ENCODE measurements at regions not wholly inside any gene's neighbourhood (a gene's known extent, or its start where the extent isn't known, plus 50 kb on each side); places are given as distances from the start of the nearest gene placed in this dataset.

- FAIRE-seq, result no peak
- no peaks in the 10 kb centered on the region for H3K36me3 ChIP-seq (ENCODE audit: insufficient read depth, low read length)
- DNase-seq (ENCODE audit: low read depth), result no peak
- TF ChIP-seq CTCF (IDR thresholded peaks at IDR 0.05; ENCODE audit: insufficient read depth, low read depth, low read length) (no peak), EZH2 (IDR thresholded peaks at IDR 0.05; ENCODE audit: insufficient read depth, low read length) (no peak)
- H2AFZ ChIP-seq (ENCODE audit: low read depth, low read length), result no peak overlapping the region
- H3K4me2 ChIP-seq (ENCODE audit: low read length), result no peak overlapping the region
- no peaks in the 10 kb centered on the region for H3K79me2 ChIP-seq (ENCODE audit: insufficient read depth, low read length)
- no peaks in the 10 kb centered on the region for H3K36me3 Mint-ChIP-seq (ENCODE audit: low read depth, unreplicated experiment)
- H3K9me3 ChIP-seq (ENCODE audit: insufficient read depth, low read depth, low read length), result no peaks in the 10 kb centered on the region
- peaks cover 6% of the 10 kb centered on the region for H3K27me3 Mint-ChIP-seq (ENCODE audit: low read depth, unreplicated experiment)
- H3K9me3 Mint-ChIP-seq (ENCODE audit: unreplicated experiment), result peaks cover 6% of the 10 kb centered on the region
- no peak overlapping the region for H3K9ac ChIP-seq (ENCODE audit: low read length)
- no peaks in the 10 kb centered on the region for H4K20me1 ChIP-seq (ENCODE audit: insufficient read depth, low read length)
- H3K27ac ChIP-seq (ENCODE audit: low read depth, low read length), result no peak overlapping the region
- no peaks in the 10 kb centered on the region for H3K4me1 ChIP-seq (ENCODE audit: insufficient read depth, low read length)
- no peak overlapping the region for H3K27ac Mint-ChIP-seq (ENCODE audit: unreplicated experiment)
- no peak overlapping the region for H3K4me3 ChIP-seq (ENCODE audit: insufficient read depth, low read depth, low read length)
- no peak overlapping the region for H3K4me3 Mint-ChIP-seq (ENCODE audit: unreplicated experiment)
- peaks cover 4% of the 10 kb centered on the region for H3K4me1 Mint-ChIP-seq (ENCODE audit: low read depth, unreplicated experiment)
- no peaks in the 10 kb centered on the region for H3K27me3 ChIP-seq (ENCODE audit: insufficient read depth, low read length)
Measured at GRCh38 chr7:35504365-35504764, 190.6 kb downstream of the HERPUD2 start.

- FAIRE-seq (no peak), DNase-seq (ENCODE audit: low read depth) (no peak)
- Histone ChIP-seq H3K27me3 (ENCODE audit: insufficient read depth, low read length) (no peaks in the 10 kb centered on the region), H3K27ac (ENCODE audit: low read depth, low read length) (no peak overlapping the region), H4K20me1 (ENCODE audit: insufficient read depth, low read length) (no peaks in the 10 kb centered on the region), H3K4me2 (ENCODE audit: low read length) (no peak overlapping the region), H3K36me3 (ENCODE audit: insufficient read depth, low read length) (no peaks in the 10 kb centered on the region), H3K4me3 (ENCODE audit: insufficient read depth, low read depth, low read length) (no peak overlapping the region), H3K9me3 (ENCODE audit: insufficient read depth, low read depth, low read length) (no peaks in the 10 kb centered on the region), H3K4me1 (ENCODE audit: insufficient read depth, low read length) (no peaks in the 10 kb centered on the region), H2AFZ (ENCODE audit: low read depth, low read length) (no peak overlapping the region), H3K9ac (ENCODE audit: low read length) (no peak overlapping the region), H3K79me2 (ENCODE audit: insufficient read depth, low read length) (no peaks in the 10 kb centered on the region)
- no peak overlapping the region for H3K4me3 Mint-ChIP-seq (ENCODE audit: unreplicated experiment)
- H3K27me3 Mint-ChIP-seq (ENCODE audit: low read depth, unreplicated experiment), result peaks cover 6% of the 10 kb centered on the region
- H3K36me3 Mint-ChIP-seq (ENCODE audit: low read depth, unreplicated experiment), result no peaks in the 10 kb centered on the region
- TF ChIP-seq EZH2 (IDR thresholded peaks at IDR 0.05; ENCODE audit: insufficient read depth, low read length), result no peak
- no peak for TF ChIP-seq CTCF (IDR thresholded peaks at IDR 0.05; ENCODE audit: insufficient read depth, low read depth, low read length)
- H3K4me1 Mint-ChIP-seq (ENCODE audit: low read depth, unreplicated experiment), result peaks cover 4% of the 10 kb centered on the region
- no peak overlapping the region for H3K27ac Mint-ChIP-seq (ENCODE audit: unreplicated experiment)
- peaks cover 4% of the 10 kb centered on the region for H3K9me3 Mint-ChIP-seq (ENCODE audit: unreplicated experiment)
Measured at GRCh38 chr7:35501681-35502080, 193.3 kb downstream of the HERPUD2 start.

GRCh38 chr7:35499226-35499625 is 195.7 kb downstream of the HERPUD2 start:
- peaks cover 2% of the 10 kb centered on the region for H3K27me3 Mint-ChIP-seq (ENCODE audit: low read depth, unreplicated experiment)
- H3K27me3 ChIP-seq (ENCODE audit: insufficient read depth, low read length), result no peaks in the 10 kb centered on the region
- no peak overlapping the region for H3K27ac Mint-ChIP-seq (ENCODE audit: unreplicated experiment)
- no peaks in the 10 kb centered on the region for H3K36me3 Mint-ChIP-seq (ENCODE audit: low read depth, unreplicated experiment)
- no peak overlapping the region for H3K27ac ChIP-seq (ENCODE audit: low read depth, low read length)
- H4K20me1 ChIP-seq (ENCODE audit: insufficient read depth, low read length), result no peaks in the 10 kb centered on the region
- H3K4me3 Mint-ChIP-seq (ENCODE audit: unreplicated experiment), result no peak overlapping the region
- no peaks in the 10 kb centered on the region for H3K9me3 Mint-ChIP-seq (ENCODE audit: unreplicated experiment)
- TF ChIP-seq CTCF (IDR thresholded peaks at IDR 0.05; ENCODE audit: insufficient read depth, low read depth, low read length) (no peak), EZH2 (IDR thresholded peaks at IDR 0.05; ENCODE audit: insufficient read depth, low read length) (no peak)
- H3K4me1 Mint-ChIP-seq (ENCODE audit: low read depth, unreplicated experiment), result peaks cover 4% of the 10 kb centered on the region
- DNase-seq (ENCODE audit: low read depth) (no peak), FAIRE-seq (no peak)
- no peak overlapping the region for H3K4me2 ChIP-seq (ENCODE audit: low read length)
- no peaks in the 10 kb centered on the region for H3K36me3 ChIP-seq (ENCODE audit: insufficient read depth, low read length)
- no peaks in the 10 kb centered on the region for H3K9me3 ChIP-seq (ENCODE audit: insufficient read depth, low read depth, low read length)
- H3K9ac ChIP-seq (ENCODE audit: low read length), result no peak overlapping the region
- H3K4me1 ChIP-seq (ENCODE audit: insufficient read depth, low read length), result no peaks in the 10 kb centered on the region
- H3K4me3 ChIP-seq (ENCODE audit: insufficient read depth, low read depth, low read length), result no peak overlapping the region
- H3K79me2 ChIP-seq (ENCODE audit: insufficient read depth, low read length), result no peaks in the 10 kb centered on the region
- no peak overlapping the region for H2AFZ ChIP-seq (ENCODE audit: low read depth, low read length)
